ENCODE measurements at regions not wholly inside any gene's neighbourhood (a gene's known extent, or its start where the extent isn't known, plus 50 kb on each side); places are given as distances from the start of the nearest gene placed in this dataset.

DNA sequence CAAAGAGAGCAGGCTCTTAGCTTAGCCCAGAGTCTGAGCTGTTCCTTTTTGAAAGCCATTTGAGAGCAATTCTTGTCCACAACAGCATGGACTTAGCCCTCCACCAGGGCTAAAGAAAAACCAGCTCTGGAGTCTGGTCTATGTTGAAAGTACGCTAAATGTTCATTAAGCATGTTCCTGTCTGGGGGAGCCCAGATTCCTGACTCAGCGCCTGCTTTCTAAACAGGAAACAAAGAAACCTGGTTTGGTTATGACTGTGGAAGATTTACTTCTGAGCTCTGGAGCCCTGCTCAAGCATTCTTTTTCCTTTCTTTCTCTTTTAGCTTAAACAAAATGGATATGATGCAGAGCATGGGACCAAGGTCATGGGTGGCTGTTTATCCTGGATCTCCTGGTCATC lies 279.8 kb downstream of the RBM43 start:
- DNase-seq (ENCODE audit: low spot score) = peak; percentile 12

DNA sequence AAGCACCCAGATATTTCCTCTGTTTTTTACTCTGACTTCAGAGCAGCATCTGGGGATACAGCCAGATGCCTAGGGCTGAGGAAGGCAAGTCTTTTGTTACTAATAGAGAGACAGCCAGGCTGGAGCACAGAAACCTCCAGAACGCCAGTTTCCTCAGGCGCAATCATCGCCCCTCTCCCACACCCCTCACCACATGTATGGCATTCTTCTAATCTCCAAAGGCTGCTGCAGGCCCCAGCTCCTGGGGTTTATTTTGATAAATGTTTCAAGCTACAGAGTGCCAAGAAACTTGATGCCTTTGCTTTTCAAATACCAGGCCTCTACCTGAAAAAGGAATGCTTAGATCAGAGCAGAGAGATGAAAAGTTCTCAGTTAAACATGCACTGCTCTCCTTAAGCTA lies 283.6 kb downstream of the RBM43 start:
- no peak for DNase-seq (ENCODE audit: low spot score)

DNA sequence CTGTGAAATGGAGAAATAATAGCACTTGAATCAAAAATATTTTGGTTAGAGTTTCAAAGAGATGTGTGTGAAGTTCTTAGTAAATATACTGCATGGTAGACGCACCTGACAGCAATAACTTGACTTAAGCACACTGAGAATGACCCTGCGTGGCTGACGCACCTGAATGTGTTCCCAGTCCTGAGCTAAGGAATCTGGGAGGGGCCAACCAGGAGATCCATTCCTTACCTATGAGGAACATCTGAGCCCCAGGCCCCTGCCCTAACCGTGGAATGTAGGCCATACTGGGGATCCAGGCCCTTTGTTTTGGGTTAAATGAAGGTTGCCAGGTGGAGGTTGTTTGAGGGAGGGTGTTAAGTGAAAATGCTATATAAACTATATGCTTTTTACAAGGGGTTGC lies 284.4 kb downstream of the RBM43 start:
- DNase-seq (ENCODE audit: low spot score) = no peak

DNA sequence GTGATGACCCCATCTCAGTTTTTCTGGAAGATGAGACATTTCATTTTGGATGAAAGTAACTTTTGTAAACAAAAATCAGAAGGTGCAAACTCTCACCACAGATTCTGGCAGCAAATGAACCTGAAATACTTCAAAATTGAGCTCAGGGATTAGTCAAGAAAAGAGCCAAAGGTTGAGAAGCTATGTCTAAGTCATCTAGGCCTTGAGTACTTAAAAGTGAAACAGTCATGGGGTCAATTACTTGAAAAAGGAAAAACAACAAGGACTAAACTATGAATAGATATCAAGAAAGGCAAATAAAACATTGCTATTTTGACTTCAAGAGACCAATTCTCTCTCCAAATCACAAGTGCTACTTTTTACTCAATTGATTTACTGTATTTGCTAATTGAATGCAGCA lies 285.1 kb downstream of the RBM43 start:
- DNase-seq (ENCODE audit: low spot score) = no peak

DNA sequence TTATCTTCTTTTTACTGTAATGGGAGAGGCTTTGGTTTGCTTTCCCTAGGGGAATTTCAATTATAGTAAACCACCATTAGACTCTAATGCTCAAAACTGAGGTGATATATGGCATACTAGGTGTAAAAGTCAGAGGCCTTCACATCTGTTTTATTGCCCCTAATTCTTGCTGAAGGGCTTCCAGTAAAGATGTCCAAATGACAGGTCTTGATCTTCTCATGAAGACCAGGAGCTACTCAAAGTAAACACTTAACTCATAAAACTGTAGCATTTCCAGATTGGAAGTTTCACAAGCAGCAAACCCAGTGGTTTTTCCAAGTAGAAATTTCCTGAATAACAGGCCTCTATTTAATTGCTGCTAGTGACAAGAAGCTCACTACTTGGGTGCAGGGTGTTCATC lies 286.8 kb downstream of the RBM43 start:
- DNase-seq (ENCODE audit: low spot score) = no peak

DNA sequence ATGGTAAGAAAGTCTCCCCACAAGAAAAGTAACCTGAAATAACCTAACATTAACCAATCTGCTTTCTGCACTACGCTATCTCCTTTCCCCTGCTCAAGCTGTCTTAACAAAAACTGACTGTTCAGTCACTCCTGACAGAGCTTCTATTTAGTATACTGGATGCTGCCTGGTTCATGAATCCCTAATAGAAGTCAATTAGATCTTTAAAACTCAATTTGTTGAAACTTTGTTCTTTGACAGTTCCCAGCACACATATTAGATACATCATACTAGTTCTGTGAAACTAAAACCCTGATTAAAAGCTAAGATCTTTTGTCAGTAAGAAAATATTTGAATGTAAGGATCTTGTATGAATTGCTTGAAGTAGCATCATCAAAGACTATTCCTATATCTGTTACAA lies 287.4 kb downstream of the RBM43 start:
- DNase-seq (ENCODE audit: low spot score) = no peak

DNA sequence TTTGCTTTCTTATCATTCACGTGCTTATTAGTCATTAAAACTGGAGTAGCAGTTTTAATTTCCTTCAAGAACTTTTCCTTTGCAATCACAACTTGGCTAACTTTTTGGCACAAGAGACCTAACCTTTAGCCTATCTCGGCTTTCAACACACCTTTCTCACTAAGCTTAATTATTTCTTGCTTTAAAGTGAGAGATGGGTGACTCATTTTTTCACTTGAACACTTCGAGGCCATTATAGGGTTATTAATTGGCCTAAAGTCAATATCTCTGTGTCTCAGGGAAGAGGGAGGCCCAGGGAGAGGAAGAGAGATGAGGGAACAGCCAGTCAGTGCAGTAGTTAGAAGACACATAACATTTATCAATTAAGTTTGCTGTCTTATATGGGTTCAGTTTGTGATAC lies 289.8 kb downstream of the RBM43 start:
- no peak for DNase-seq (ENCODE audit: low spot score)

DNA sequence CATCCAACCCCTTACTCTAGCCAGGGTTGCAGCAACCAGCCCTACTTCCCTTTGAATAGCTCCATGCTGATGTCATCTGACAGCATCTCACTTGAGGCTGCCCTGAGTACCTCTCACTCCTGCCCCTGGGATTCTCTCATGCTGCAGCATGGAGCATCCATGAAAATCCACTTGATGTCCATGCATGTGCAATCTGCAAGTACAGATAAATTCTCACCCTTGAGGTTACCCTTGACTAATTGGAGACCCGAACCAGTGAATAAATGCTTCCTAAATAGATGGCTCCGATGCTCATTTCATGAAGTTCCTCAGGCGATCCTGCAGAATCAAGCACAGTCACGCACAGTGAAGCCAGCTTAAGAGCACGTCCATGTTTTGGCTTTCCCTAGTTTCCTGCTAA lies 298.3 kb downstream of the RBM43 start:
- DNase-seq (ENCODE audit: low spot score) = no peak

DNA sequence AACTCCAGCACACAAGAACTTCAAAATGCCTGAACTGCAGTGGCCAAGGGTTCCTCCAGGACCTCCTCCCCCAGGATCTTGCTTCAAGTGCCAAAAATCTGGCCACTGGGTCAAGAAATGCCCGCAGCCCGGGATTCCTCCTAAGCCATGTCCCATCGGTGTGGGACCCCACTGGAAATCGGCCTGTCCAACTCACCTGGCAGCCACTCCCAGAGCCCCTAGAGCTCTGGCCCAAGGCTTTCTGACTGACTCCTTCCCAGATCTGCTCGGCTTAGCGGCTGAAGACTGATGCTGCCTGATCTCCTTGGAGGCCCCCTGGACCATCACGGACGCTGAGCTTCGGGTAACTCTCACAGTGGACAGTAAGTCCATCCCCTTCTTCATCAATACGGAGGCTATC lies 306.4 kb downstream of the RBM43 start:
- no peak for DNase-seq (ENCODE audit: low spot score)

DNA sequence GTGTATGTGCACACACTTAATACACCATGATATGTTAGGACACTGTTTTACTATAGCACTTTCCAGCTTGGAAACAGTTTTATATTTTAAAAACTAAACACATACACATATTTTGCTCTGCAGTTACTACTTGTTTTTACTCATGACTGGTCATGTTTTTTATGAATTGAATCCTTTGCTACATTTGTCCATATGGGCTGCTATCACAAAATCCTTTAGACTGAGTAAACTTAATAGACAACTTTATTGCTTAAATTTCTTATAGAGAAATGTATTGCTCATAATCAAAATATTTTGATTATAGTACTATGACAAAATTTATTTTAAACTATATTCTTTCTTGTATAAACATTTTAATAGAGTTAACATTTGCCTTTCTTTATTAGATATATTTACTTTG lies 314.8 kb downstream of the RBM43 start:
- no peak for DNase-seq (ENCODE audit: low spot score)

DNA sequence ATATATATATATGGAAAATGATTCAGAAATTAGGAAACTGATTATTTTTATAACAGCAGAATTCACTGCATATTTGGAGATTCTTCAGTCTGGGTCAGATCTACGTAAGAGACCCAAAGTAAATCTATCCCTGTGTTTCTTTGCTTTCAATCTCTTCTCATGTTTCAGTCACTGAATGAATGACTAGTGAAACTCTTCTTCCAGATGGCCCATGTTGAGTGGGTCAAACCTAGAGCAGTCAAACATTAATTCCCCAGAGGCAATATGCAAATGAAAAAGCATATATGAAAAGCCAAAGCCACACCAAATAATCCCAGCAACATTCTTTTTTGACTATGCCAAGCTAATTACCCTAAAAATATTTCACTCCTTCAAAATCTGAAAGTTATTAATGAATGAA lies 317.3 kb downstream of the RBM43 start:
- no peak for DNase-seq (ENCODE audit: low spot score)

DNA sequence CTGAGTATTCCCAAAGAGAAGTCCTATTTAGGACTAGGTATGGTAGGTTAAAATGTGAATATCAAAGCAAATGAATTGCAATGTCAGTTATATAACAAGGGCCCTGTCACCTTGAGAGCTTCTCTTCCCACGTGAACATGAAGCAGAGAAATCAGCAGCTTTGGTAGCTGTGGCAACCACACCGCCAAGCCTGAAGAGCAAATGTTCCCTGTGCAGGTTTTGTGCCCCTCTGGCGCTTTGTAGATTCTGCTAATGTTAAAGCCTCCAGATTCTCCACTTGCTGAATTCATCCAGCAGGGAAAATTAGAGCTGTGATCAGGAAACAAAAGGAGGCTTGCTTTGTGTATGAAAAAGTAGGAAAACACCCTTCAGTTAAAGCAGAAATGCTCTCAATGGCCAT lies 322.6 kb downstream of the RBM43 start:
- DNase-seq (ENCODE audit: low spot score) = no peak

DNA sequence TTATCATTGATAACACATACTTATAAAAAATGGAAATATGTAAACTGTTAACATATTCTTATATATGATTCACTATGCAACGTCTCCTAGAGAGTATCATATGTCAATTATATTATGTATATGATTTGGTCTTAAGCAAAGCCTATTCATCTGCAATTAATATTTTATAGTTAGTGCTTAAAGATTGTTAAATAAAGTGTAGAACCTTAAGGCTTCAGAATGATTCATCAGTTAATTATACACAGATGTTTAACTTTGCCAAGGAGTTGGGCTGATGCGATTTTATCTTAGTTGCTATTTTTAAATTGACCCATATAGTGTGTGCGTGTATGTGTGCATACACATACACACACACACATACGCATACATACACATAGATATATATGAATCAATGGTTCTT lies 323.1 kb downstream of the RBM43 start:
- DNase-seq (ENCODE audit: low spot score) = no peak

DNA sequence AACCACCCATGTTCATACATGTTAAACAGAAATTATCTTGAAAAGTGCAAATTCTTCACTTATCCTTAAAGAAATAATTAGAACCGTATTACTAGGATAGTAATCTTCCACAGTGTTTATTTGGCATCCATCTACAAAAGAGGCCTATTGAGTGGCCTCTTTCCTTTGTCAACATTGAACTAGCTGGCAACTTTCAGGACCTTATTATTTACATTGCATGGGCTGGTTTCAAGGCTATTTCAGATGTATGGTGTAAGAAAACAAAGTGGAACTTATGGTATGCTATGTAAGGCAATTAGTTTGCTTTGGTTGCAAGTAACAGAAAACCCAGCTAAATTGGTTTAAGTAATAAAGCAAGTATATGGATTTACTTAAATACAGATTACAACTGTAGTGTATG lies 324.6 kb downstream of the RBM43 start:
- DNase-seq (ENCODE audit: low spot score) = no peak

DNA sequence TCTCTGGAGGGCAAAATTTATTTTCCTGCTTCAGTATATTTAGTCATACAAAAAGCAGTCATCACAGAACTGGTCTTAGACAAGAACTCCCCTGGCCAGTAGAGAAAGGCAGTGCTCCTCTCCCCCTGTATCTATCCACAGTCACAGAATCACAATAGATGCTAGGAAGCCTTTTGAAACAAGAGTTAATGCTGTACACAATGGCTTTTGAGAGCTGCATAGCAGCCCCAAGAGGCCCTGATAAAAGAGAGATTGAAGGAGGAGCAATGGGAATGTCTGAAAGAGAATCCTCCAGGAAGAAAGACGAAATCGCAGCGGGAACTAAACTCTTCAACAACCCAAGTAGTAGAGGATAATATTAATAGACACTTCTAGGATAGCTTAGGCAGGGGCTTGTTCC lies 330.2 kb downstream of the RBM43 start:
- DNase-seq (ENCODE audit: low spot score) = no peak

DNA sequence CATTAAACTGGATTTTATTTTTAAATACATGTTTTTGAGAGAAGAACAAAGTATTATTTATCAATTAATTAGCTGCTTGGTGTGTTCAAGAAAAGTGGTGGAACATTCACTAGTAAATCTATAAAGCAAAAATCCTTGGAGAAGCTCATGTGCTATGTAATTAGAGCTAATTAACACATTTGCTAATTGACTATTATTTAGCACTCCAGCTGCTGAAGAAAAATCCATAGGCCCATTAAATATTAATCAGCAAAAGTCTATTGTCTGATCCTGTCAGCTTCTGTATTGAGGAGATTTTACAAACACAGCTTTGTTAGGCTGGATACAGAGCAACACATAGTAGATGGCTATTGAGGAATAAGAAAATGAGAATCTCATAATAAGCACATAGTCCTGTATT lies 336.1 kb downstream of the RBM43 start:
- no peak for DNase-seq (ENCODE audit: low spot score)

DNA sequence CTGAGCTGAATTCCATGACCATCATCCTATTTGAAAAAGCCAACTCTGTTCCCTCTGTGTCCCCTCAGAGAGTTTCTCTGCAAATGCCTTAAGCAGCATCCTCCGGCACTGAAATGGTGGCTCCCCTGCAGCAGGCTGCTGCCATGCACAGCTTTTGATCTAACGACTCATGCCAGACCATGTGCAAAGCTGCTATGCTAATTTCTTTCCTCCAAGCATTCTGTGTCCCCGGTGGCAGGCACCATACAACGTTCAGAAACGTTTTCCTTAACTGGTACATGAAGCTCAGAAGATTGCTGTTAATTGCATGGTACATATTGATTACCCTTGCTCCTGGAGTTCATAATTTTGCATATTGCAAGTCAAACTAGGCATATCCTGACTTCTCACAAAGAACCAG lies 336.8 kb downstream of the RBM43 start:
- no peak for DNase-seq (ENCODE audit: low spot score)

DNA sequence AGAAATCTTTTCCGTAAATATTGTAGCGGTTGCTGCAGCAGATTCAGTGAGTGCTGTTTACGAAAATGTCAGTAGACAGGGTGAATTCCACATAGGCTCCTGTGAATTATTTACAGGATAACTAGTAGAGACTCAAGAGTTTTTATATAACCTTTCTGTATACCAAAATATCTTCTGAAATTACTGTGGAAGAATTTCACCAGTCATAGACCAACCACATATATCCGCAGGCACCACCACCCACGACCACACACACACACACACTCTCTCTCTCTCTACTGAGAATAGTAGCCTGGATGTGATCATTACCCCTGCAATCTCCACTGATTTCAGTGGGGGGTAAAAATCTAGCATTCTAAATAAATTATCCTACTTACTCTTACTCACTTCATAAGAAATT lies 341.8 kb downstream of the RBM43 start:
- DNase-seq (ENCODE audit: low spot score) = no peak

DNA sequence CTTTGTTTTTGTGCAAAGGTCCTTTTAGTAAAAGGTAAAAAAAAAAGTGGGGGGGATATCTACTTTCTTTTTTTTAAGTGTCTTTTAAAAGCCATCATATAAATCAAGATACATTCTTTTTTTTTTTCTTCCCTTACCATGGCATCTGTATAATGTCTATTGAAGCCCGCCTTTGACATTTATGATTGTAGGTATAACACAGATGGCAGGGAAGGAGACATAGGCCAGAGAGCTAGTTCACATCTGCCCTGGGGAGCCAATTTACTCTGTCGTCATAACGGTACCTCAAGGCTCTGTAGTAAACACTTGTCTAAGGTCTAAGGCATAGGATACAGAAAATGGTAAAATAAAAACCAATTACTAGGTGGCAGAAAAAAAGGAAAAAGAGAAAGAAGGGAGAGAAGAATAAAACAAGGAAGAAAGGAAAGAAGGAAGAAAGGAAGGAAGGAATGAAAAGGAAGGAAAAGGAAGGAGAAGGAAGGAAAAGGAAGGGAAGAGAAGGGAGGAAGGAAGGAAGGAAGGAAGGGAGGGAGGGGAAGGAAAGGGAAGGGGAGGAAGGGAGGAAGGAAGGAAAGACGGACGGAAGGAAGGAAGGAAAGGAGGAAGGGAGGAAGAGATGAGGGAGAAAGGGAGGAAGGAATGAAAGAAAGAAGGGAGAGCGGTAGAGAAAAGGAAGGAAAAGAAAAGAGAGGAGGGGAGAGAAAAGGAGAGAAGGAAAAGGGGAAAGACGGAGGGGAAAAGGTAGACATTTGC lies 343.5 kb downstream of the RBM43 start:
- no peak for DNase-seq (ENCODE audit: low spot score)

DNA sequence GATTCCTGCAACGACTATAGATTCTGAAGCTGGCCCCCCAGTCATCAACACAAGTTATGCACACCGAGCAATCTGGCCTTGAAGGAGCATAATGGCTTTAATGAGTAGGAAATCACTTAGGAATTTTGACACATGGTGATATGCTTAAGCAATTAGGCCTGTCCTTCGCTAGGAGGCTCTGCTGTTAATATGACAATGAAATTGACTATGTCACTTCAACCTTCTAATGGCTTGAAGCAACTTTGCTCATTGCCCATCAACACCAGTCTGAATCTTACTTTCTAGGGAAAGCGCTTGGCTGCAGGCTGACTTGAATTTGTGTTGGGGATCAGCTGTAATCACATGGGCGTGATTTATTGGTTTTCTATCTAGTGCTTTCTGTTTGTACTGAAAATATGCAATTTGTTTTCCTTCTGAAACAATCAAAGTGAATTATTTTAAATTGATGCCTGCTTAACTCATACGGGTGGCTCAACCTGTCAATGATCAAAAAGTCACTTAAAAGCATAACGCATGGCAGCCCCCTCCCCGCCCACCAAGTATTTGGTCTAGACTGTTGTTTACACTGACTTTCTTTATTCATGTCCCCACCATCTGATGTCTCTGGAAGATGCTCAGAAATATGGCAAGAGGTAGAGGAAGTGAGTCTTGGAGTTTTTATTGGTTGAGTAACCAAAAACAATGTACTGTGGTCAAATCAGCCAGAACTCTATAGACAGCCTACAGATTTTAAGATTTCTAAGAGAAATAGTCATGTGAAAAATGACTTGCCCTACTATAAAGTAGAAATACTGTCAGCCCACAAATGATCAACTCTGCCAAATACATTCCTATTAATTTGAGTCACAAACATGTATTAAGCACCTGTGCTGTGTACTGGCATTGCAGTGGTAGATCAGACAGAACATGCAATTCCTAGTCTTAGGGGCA lies 344.9 kb downstream of the RBM43 start:
- no peak for DNase-seq (ENCODE audit: low spot score)

DNA sequence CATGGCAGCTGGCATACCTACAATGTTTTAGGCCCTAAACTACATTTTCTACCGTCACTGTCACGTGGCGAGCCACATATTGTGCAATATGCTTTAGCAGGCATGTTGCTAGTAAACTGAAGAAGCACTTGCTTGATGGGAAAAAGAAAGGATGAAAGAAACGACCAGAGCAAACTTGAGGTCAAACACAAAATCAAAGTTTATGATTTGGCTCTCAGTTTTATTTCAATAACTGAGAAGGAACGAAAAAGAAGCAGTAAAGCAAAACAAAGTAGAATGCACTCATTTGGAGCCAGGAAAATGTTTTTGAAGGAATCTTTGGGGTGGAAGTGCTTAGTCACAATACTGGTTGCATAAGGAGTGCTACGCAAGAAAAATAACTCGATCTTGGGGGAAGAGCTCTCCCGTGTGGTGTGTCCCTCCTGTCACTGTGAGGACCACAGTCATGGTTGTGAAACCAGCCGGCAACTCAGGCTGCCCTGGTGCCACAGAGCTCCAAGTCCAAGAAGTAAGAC lies 349.8 kb downstream of the RBM43 start:
- DNase-seq (ENCODE audit: low spot score) = peak; percentile 88

DNA sequence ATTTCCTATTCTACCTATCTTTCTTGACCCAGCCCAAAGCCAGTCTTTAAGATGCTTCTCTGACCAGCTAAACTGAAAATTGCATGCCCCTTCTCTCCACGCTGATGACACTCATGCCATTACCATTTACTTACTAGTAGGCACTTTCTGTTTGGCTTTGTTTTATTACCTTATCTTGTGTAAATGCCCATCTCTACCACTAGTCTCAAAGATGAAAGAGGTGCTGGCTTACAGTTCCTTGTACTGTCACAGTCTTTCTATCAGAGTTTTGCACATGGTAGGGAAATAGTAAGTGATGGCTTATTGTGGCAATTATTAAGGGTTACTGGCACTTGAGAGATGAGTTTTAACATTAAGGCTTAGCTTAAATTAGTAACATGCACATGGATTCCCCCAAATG lies 352.1 kb downstream of the RBM43 start:
- DNase-seq (ENCODE audit: low spot score) = no peak

DNA sequence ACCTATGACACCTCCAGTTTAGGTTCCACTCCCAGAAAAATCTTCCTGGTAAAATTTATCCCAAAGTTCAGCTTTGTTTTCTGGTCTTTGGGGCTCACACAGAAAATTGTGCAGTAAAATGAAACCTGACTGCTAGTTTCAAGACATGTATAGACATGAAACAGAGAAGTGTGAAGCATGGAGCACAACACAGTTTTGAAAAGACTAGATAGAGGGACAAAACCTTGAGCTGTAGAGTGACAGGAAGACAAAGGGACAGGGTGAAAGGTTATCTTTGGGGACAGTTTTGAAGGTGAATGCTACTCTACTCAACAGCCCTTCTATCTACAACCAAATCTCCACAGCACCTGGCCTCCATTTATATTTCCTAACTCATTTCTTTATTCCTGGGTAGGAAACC lies 352.6 kb downstream of the RBM43 start:
- DNase-seq (ENCODE audit: low spot score) = no peak

Data from H4 (cell line).